NCI-H82 treated with DMSO at 0.1 percent for 48 hours (cell line): ENCODE measurements at regions not wholly inside any gene's neighbourhood (a gene's known extent, or its start where the extent isn't known, plus 50 kb on each side); places are given as distances from the start of the nearest gene placed in this dataset.

Source experiments
- DNase-seq: peaks from one replicate; lab custom pipeline; 2025; ENCODE audit not compliant: unreplicated experiment; lab: John Stamatoyannopoulos, UW

DNA sequence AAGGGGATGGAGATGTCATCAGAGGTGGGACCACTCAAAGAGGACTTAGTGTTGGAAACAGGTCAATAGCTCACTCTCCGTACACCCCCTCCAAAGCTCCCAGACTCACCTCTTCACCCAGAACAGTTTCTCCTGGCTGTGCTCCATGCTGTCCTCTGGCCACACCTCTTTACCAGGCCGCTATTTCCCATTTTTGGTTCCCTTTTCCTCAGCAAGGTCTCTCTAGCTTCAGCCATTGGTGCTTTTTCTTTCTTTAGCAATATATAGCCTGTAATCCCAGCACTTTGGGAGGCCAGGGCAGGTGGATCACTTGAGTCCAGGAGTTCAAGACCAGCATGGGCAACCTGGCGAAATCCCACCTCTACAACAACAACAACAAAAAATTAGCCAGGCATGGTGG lies 123.6 kb upstream of the SMAD3 start:
- no peak for DNase-seq

DNA sequence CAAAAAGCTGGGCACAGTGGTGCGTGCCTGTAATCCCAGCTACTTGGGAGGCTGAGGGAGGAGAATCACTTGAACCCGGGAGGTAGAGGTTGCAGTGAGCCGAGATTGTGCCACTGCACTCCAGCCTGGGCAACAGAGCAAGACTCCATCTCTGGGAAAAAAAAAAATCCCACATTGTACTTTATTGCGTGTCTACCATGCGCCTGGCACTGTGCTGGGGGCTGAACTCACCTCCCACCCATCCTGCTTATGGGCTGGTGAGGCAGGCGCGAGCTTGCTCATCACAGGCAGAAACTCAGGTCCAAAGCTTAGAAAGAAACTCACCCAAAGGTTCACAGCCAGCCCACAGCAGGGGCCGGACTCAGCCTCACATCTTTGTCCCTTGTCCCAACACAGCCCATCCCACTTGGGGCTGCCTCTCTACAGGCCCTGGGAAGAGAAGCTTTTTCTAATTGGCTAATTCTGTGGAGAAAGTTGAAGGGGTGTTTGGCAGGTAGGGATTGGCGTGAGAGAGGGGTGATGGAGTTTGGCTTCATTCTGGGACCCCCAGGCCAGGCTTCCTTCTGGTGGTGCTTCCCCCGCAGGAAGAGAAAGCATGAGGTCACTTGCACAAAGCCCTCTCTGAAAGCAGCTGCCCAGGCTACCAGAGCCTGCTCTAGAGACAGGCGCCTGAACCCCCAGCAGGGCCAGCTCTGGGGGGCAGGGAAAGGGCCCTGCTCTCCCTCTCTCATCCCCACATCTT lies 122.6 kb upstream of the SMAD3 start:
- DNase-seq, result no peak

DNA sequence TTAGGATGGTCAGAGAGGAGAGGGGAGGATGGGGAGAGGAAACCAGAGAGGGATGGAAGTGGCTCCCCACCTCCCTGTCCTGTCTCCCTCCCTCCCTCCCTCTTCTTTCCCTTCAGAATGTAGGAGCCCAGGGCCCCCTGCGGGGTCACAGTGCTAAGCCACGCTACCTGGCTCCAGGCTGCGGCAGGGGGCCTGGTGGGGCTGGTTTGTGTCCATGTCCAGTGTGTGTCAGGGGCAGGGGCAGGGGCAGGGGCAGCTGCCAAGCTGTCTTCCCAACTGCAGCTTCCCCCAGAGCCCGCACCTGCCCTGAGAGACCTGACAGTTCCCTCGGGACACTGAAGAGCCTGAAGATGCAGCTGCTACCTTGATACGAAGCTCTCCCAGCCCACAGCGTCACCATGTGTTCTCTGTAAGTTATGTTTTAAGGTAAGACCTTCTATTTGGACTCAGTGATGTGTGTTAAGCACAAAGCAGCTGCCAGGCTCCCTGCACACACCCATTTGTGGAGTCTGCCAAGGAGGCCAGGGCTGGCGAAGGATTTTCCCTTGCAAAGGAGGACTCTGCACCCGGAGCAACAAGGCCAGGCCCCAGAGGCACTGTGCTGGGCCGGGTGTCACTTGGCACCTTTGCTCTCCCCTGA lies 121.8 kb upstream of the SMAD3 start:
- no peak for DNase-seq

DNA sequence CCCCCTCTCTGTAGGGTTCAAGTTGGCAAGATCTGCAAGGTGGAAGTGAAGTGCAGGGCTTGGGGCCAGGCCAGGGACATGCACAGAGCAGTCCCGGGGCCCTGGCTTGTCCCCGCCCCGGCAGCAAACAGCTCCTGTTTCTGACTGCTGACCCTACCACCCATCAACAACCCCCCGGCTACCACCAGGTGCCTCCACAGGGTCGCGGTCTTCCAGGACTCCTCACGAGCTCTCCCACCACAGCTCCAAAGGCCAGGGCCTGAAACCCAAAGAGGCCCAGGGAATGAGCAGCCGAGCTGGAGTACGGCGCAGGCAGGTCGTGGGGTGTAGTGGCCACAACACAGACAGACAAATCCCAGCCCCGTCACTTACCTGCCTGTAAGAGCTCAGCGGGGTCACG lies 121.3 kb upstream of the SMAD3 start:
- DNase-seq, result no peak

DNA sequence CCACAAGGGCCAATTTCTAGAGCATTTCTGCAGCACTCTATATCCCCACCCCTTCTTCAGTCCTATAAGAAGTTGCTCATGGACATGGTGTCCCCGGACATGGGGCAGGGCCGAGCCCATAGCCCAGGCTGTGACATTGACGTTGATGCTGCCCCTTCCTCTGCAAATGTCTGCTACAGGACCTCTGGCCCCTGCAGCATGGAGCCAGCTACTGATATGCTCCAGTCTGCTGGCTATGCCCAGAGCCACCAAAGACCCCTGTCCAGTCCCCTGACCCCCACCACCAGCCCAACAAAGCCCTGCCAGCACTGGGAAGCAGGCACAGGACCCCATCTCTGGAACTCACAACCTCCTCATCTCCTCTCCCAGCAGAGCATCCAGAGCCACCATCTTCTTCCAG lies 120.1 kb upstream of the SMAD3 start:
- no peak for DNase-seq

DNA sequence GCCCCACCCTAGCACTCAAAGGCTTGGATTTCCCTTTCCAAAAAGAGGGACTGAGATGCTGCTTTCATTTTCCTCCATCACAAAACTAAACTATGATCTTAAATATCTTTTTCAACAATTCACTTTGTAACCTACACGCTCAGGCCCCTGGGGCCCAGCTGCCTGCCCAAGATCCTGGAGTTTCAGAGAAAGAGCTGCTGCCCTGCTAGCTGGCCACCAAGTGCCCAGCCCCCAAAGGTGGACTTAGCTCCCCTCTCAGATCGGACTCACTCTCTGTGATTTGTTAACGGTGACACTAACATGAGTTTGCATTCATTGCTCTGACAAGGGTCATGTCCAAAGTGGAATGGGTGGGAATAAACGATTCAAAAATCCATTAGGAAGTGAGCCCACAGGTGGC lies 119.6 kb upstream of the SMAD3 start:
- no peak for DNase-seq

DNA sequence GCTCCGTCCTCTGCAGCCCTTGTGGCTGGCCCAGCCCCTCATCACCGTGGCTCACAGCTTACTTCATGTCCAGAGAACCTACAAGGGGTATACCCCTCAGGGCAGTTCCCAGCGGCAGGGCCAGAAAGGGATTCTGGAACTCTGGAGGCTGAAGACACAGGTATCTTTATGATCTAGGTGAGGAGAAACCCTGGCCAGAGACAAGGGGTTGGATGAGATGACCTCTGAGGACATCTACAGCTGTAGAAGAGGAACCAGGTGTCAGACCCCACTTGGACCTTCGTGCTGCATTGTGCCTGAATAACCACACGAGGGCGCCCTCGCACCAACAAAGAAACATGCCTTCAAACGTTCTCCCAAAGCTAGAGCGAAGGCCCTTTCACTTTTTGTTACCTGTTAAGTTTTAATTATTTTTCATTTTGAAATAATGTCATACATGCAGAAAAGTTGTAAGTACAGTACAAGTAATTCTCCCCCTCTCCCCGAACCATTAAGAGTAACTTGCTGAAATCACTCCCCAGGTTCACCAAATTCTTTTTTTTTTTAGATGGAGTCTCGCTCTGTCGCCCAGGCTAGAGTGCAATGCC lies 118.7 kb upstream of the SMAD3 start:
- peak; percentile 18 for DNase-seq

DNA sequence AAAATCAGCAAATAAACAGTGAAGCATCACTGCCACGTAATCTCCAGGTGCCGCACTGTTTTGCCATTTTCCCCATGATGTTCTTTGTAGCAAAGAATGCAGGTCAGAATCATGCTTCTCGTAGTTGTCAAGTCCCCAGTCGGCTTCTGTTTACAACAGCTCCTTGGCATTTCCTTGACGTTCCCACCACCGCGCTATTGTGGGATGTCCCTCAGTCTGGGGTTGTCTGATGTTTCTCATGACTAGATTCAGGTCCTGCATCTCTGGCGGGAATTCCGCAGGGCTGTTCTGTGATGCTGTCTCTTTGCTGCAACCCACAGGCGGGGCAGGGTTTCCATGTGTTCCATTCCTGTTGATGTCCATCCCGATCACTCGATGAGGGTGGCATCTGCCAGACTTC lies 117.9 kb upstream of the SMAD3 start:
- no peak for DNase-seq

DNA sequence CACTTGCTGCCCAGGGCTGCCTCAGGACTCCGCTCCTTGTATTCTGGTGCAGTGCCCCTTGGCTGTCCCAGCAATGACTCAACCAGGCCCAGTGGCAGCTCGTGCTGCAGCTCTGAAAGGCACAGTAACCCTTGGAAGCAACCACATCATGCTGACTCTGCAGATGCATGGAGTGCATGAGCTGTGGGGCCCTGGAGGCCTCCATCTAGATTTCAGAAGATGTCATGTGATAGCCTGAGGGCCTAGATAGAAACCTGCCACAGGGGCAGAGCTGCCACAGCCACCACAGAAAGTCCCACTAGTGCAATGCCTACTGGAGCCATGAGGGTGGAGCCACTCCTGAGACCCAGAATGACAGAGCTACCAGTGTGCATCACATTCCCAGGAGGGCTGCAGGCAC lies 117.1 kb upstream of the SMAD3 start:
- no peak for DNase-seq

DNA sequence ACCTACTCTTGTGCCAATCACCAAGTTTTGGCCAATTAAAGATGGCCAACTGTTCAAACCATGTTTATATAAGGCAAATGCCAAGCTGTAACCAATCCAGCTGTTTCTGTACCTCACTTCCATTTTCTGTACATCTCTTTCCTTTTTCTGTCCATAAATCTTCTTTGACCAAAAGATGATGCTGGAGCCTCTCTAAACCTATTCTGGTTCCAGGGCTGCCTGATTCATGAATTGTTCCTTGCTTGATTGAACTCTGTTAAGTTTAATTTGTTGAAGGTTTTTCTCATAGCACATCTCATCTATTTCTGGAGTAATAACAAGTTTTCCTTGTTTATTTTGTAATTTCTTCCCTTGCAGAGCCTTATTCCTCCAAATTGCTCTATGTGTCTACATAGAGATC lies 115.3 kb upstream of the SMAD3 start:
- no peak for DNase-seq

DNA sequence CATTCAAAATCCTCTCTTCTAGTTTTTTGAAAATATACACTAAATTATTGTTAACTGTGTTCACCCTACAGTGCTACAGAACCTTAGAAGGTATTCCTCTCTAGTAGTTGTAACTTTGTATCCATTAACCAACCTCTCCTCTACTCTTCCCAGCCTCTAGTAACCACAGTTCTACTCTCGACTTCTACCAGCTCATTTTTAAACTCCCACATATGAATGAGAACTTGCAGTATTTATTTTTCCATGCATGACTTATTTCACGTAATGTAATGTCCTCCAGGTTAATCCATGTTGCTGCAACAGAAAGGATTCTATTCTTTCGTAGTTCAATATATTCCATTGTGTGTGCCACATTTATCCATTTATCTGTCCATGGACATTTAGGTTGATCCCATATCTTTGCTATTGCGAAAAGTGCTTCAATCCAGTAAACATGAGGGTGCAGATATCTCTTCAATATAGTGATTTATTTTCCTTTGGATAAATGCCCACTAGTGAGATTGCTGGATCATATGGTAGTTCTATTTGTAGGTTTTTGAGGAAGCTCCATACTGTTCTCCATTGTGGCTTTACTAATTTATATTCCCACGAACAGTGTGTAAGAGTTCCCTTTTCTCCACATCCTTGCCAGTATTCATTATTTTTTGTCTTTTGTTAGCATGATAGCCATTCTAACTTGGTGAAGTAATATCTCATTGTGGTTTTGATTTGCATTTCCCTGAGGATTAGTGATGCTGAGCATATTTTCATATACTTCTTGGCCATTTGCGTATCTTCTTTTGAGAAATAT lies 113.7 kb upstream of the SMAD3 start:
- DNase-seq, result no peak

DNA sequence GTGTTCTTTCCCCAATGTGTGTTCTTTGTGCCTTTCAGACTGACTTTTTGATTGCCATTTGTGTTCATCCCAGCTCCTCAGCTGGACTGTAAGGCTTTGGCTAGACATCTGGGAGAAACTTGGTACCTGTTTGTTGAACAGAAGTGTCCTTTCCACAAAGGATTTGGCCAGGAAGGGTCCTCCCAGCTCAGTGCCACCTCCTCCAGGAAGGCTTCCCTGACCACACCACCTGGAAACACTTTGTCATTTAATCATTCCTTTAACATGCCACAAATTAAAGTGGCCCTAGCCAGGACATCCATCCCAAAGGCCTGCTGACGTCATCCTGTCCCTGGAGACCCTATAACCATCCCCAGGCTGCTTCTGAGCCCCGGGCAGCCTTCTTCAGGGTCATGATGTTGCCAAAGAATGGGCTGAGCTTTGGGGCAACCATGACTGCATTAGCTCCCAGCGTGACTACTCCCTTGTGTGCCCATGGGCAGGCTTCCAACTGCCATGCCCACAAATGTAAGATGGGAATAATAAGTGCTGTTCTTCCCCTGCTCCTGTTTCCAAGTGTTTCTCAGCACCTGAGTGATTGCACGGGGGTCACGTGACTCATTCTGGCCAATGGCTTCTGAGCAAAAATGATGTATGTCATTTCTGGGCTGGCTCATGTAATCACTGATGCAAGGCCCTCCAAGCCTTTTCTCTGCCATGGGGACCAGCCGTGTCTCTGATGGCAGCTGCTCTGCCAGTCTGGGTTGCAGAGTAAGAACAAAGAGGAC lies 112.5 kb upstream of the SMAD3 start:
- no peak for DNase-seq

DNA sequence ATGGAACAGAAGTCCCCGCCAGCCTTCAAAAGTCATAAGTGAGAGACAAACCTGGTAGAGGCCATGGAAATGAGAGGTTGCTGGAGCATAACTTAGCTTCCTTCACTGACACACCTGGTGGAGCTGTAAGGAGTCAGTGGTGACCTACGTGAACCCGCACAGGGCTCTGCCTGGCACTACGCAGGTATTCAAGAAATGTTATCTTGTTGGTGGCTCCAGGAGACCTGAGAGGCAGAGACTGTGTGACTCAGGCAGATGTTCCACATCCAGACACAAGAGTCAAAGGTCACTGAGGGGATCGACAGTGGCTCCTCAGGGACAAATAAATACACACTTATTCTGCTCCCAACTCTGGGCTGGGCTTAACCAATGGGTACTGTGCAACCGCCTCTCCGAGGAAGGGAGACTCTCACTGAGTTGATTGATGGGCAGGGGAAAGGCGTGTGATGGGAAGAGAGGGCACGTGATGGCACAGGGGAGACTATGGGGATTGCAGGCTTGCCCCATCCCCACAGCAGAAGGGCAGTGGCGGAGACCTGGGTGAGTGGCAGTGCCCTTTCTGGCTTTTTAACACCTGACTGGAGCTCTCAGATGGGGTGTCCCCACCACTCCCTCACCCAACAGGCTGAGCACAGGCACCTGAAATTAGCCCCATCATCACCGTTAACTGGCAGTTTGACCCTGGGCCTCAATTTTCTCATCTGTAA lies 111.7 kb upstream of the SMAD3 start:
- no peak for DNase-seq

DNA sequence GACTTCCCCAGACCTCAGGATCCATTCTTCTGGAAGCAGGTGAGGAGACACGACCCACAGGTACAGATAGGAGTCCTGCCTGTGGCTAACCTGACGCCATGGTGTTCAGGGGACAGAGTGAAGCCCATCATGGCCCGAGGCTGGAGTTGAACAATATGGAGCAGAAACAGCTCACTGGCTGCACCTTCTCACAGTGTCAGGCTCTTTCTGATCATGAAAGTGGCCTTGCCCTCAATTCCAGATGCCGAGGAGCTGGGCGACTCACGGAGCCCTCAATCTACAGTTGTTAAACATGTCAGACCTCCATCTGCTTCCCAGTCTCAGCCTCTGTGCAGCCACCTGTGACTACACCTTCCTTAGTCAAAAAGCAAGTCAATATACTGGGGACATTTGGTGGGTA lies 110.8 kb upstream of the SMAD3 start:
- DNase-seq, result no peak

DNA sequence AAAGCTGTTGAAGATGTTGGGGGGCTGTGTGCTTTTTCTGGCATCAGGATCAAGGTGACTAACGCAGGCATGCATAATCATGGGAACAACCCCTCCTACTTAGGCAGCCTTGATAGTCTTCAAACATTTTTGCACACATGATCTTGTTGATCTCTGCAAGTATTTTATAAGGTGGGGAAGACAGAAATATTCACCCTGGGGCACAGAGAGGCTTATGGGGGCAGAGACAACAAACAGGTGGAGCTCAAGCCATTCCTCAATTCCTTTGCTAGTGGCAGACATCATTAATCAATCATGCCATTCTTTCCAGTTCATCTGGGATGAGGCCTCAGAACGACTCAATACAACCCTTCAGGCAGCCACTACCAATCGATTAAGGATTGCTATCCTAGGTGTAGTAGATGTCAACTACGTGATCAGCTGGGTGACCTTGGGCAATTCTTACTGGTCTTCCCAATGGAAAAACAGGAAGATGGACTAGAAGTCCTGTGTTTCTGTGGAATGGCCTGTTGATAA lies 110.3 kb upstream of the SMAD3 start:
- DNase-seq, result no peak

DNA sequence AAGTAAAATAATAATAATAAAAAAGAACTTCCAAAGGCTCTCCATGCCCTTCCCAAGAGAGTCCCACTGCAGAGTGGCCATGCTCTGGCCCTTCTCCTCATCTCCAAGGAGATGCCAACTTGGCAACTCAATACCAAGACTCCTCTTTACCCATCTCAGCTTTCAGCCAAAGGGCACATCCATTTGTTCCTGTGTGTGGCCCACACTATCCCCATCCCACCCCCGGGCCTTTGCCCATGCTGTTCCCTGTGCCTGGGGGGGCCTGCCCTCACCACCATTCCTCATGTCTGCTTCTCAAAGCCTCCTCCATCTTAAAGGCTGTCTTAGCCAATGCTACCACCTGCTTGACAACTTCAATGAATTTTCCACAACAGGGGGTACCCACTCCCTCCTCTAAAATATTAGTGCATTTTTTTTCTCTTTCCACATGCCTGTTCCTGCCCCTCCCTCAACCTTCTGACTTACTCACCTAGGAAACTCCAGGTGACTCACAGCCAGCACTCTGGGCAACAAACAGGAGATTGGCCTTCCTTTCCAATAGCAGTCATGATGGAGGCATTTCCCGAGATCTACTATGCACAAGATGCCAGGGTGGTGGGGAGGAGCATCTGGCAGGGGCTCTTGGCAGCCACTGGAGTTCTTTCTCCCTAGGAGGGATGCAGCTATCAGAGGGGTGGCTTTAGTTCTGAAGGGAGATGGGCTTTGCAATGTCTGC lies 109.4 kb upstream of the SMAD3 start:
- DNase-seq, result no peak

DNA sequence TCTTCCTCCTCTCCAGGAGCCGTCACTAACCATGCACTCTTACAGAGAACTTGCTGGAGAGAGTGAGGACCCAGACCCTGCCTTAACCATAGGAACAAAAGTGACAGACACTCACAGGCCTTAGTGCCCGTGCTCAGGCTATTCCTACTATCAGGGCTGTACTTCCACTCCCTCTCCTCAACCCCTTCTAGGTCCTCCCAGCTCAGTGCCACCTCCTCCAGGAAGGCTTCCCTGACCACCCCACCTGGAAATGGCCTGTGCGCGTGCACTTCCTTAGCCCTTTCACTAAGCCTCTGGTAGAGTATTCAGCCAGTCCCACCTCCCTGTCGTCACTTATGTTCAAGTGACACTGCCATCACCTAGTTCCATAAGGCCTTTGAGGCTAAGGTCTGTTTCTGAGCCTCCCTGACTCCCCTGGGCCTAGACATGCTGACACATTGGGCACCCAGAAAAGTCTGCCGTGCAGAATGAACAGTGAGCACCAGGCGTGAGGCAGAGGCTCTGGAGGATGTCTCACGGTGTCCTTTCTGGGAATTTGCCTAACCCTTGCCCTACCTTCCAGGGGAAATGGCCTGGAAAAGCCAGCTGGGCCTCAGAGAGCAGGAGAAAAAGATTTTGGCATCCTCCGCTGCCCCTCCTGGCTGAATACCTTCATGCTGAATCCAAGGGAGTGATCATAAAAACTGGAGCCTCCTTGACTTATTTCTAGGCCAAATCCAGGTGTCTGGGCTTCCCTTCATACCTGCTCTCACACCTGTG lies 108.6 kb upstream of the SMAD3 start:
- no peak for DNase-seq

DNA sequence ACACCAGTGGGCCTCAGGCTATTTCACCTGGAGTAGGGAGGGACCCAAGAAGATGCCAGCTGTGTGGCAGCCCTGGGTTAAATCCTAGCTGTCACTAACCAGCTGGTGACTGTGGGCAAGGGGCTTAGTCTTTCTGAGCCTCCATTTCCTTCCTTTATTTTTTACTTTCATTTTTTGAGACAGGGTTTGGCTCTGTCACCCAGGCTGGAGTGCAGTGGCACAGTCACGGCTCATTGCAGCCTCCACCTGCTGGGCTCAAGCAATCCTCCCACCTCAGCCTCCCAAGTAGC lies 108.0 kb upstream of the SMAD3 start:
- no peak for DNase-seq

DNA sequence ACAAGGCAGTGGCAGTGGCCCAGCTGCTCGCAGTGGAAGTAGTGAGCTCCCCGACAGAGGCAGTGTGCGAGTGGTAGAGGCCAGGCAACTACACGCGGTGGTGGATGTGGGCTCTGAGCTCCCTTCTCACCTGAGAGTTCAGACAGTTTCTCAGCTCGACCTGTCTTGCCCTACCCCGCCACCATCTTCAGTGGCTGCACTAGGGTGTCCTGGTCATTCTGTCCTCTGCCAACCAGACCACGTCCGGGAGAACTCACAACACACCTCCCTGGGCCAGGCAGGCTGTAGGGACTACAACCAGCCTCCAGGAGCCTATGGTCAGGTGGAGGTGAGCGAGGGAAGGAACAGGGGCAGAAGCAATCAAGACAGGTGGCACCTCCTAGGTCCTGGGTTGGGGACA lies 106.3 kb upstream of the SMAD3 start:
- no peak for DNase-seq
